Glomerular endothelial cell (primary cell): ENCODE measurements at regions not wholly inside any gene's neighbourhood (a gene's known extent, or its start where the extent isn't known, plus 50 kb on each side); places are given as distances from the start of the nearest gene placed in this dataset.

Experiments
- DNase-seq: peaks from one replicate; pipeline ENCODE4 v3.0.0-alpha.2; 2011; ENCODE audit warnings: low read depth, low spot score; ENCODE audit errors: extremely low read depth

GRCh38 chr11:43574949-43575912, 105.3 kb upstream of the HSD17B12 start:
- no peak for DNase-seq

- DNase-seq: no peak
These were observed 104.6 kb upstream of the HSD17B12 start for GRCh38 chr11:43575913-43576310.

GRCh38 chr11:43576320-43576802, 104.2 kb upstream of the HSD17B12 start:
- DNase-seq: no peak

- no peak for DNase-seq
These were observed 103.6 kb upstream of the HSD17B12 start for GRCh38 chr11:43576803-43577521.

- no peak for DNase-seq
These were observed 102.8 kb upstream of the HSD17B12 start for GRCh38 chr11:43577566-43578264.

GRCh38 chr11:43578346-43579170, 102.0 kb upstream of the HSD17B12 start:
- no peak for DNase-seq

GRCh38 chr11:43579171-43579918, 101.2 kb upstream of the HSD17B12 start:
- no peak for DNase-seq

- no peak for DNase-seq
These were observed 100.6 kb upstream of the HSD17B12 start for GRCh38 chr11:43579919-43580276.

- no peak for DNase-seq
These were observed 99.7 kb upstream of the HSD17B12 start for GRCh38 chr11:43580735-43581369.

- no peak for DNase-seq
These were observed 99.0 kb upstream of the HSD17B12 start for GRCh38 chr11:43581370-43582023.

- no peak for DNase-seq
These were observed 98.3 kb upstream of the HSD17B12 start for GRCh38 chr11:43582024-43582862.

GRCh38 chr11:43582863-43583462, 97.6 kb upstream of the HSD17B12 start:
- DNase-seq: no peak

- DNase-seq: no peak
These were observed 97.0 kb upstream of the HSD17B12 start for GRCh38 chr11:43583548-43583947.

GRCh38 chr11:43585877-43586608, 94.5 kb upstream of the HSD17B12 start:
- no peak for DNase-seq

GRCh38 chr11:43589601-43590250, 90.8 kb upstream of the HSD17B12 start:
- DNase-seq: no peak

- DNase-seq: no peak
These were observed 79.0 kb upstream of the HSD17B12 start for GRCh38 chr11:43601511-43601910.
